ENCODE measurements at regions not wholly inside any gene's neighbourhood (a gene's known extent, or its start where the extent isn't known, plus 50 kb on each side); places are given as distances from the start of the nearest gene placed in this dataset.

- DNase-seq (ENCODE audit: low read depth, low spot score) (no peak), ATAC-seq (no peak), FAIRE-seq (no peak)
- H3K4me2 ChIP-seq (ENCODE audit: control insufficient read depth, insufficient read depth): no peak overlapping the region
- no peaks in the 10 kb centered on the region for H3K9me3 ChIP-seq (replicated peaks; ENCODE audit: control insufficient read depth, insufficient read depth, low read length)
- intact Hi-C loops (cut with micrococcal nuclease; ENCODE audit: unreplicated experiment) (no loop called here), in situ Hi-C loops (cut with MboI) (no loop called here)
- H2AFZ ChIP-seq (ENCODE audit: control insufficient read depth, low read depth, low read length): no peak overlapping the region
- H3K27ac ChIP-seq (ENCODE audit: control insufficient read depth, insufficient read depth): no peak overlapping the region
- BruUV-seq (replicated peaks): no TSS peak
- 33% methylated on average over 9 of the region's 10 CpGs for WGBS (ENCODE audit: insufficient coverage, insufficient replicate concordance, low lambda C conversion rate, missing lambda C conversion rate)
- no peaks in the 10 kb centered on the region for H4K20me1 ChIP-seq (ENCODE audit: control insufficient read depth, insufficient read depth)
- H3K79me2 ChIP-seq (ENCODE audit: control insufficient read depth, insufficient read depth, low read length): no peaks in the 10 kb centered on the region
- no peaks in the 10 kb centered on the region for H3K36me3 ChIP-seq (ENCODE audit: control insufficient read depth in 2 of 2, insufficient read depth in 2 of 2, low read length in 1 of 2)
- no peak overlapping the region for H3K4me3 ChIP-seq
- no peaks in the 10 kb centered on the region for H3K4me1 ChIP-seq (ENCODE audit: control insufficient read depth, insufficient read depth, low read length)
- ChIA-PET SMC1A (ENCODE audit: uncharacterized antibody, unreplicated experiment) (interaction anchor here (0.9 to 1.3 kb wide), 4 partner anchors 23 to 70 kb away, joined by 3 read pairs; no protein-coding TSS in a partner anchor), CTCF (interaction anchor here (0.7 to 1.0 kb wide), 2 partner anchors 188 to 1621 kb away, joined by 3 read pairs; no protein-coding TSS in a partner anchor), RAD21 (ENCODE audit: unreplicated experiment) (interaction anchor here (0.7 to 1.5 kb wide), 2 partner anchors 9 to 11 kb away, joined by 3 to 4 read pairs; no protein-coding TSS in a partner anchor), POLR2A (no interaction called here)
- no peak overlapping the region for H3K9ac ChIP-seq (ENCODE audit: control insufficient read depth, insufficient read depth, low read length)
- peaks cover 0 to 2% of the 10 kb centered on the region in 2 experiments; a peak in 2 of 4 replicates for H3K27me3 ChIP-seq (replicated peaks in 1 of 2; ENCODE audit: control insufficient read depth in 2 of 2, insufficient read depth in 2 of 2, low read length in 1 of 2)
- TF ChIP-seq HCFC1 (IDR thresholded peaks at IDR 0.05; ENCODE audit: low read length): no peak
- TF ChIP-seq CHD4 (IDR thresholded peaks at IDR 0.05): no peak
- TF ChIP-seq CUX1 (IDR thresholded peaks at IDR 0.05; ENCODE audit: insufficient replicate concordance, low read depth, low read length): no peak
- TF ChIP-seq SPI1 (IDR thresholded peaks at IDR 0.05; ENCODE audit: borderline replicate concordance, insufficient read depth, low read depth, low read length): no peak
- no peak for TF ChIP-seq EED (IDR thresholded peaks at IDR 0.05; ENCODE audit: low read depth)
- no peak for TF ChIP-seq REST (IDR thresholded peaks at IDR 0.05; ENCODE audit: low read depth, low read length)
- TF ChIP-seq GATAD2B (conservative IDR thresholded peaks at IDR 0.05; ENCODE audit: low read depth): no peak
- TF ChIP-seq MEF2A (IDR thresholded peaks at IDR 0.05; ENCODE audit: insufficient read depth, low read depth, low read length): no peak
- TF ChIP-seq RB1 (IDR thresholded peaks at IDR 0.05; ENCODE audit: borderline replicate concordance): no peak
- TF ChIP-seq ZNF217 (IDR thresholded peaks at IDR 0.05): no peak
- TF ChIP-seq FOXK2 (IDR thresholded peaks at IDR 0.05): no peak
- TF ChIP-seq SREBF2 (IDR thresholded peaks at IDR 0.05; ENCODE audit: low read length): no peak
- TF ChIP-seq, protein P1, sequence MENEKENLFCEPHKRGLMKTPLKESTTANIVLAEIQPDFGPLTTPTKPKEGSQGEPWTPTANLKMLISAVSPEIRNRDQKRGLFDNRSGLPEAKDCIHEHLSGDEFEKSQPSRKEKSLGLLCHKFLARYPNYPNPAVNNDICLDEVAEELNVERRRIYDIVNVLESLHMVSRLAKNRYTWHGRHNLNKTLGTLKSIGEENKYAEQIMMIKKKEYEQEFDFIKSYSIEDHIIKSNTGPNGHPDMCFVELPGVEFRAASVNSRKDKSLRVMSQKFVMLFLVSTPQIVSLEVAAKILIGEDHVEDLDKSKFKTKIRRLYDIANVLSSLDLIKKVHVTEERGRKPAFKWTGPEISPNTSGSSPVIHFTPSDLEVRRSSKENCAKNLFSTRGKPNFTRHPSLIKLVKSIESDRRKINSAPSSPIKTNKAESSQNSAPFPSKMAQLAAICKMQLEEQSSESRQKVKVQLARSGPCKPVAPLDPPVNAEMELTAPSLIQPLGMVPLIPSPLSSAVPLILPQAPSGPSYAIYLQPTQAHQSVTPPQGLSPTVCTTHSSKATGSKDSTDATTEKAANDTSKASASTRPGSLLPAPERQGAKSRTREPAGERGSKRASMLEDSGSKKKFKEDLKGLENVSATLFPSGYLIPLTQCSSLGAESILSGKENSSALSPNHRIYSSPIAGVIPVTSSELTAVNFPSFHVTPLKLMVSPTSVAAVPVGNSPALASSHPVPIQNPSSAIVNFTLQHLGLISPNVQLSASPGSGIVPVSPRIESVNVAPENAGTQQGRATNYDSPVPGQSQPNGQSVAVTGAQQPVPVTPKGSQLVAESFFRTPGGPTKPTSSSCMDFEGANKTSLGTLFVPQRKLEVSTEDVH (IDR thresholded peaks at IDR 0.05; ENCODE audit: low read depth, partially characterized antibody): no peak
These were observed 73.7 kb upstream of the TLE3 start for GRCh38 chr15:70171256-70171886.
